C4-2B (cell line): ENCODE measurements at regions not wholly inside any gene's neighbourhood (a gene's known extent, or its start where the extent isn't known, plus 50 kb on each side); places are given as distances from the start of the nearest gene placed in this dataset.

Source experiments
- CTCF ChIP-seq: fragments of 450-650 bp; conservative IDR thresholded peaks from 2 replicates; pipeline ENCODE4 v1.5.1; 2017; ENCODE audit warnings: mild to moderate bottlenecking
- ZFX ChIP-seq: fragments of 450-650 bp; IDR thresholded peaks from 2 replicates; pipeline ENCODE4 v1.6.1; 2017

GRCh38 chr7:12967322-12967721 is 279.9 kb downstream of the ARL4A start:
- TF ChIP-seq CTCF (no peak), ZFX (no peak)
